ENCODE measurements at regions not wholly inside any gene's neighbourhood (a gene's known extent, or its start where the extent isn't known, plus 50 kb on each side); places are given as distances from the start of the nearest gene placed in this dataset.

DNA sequence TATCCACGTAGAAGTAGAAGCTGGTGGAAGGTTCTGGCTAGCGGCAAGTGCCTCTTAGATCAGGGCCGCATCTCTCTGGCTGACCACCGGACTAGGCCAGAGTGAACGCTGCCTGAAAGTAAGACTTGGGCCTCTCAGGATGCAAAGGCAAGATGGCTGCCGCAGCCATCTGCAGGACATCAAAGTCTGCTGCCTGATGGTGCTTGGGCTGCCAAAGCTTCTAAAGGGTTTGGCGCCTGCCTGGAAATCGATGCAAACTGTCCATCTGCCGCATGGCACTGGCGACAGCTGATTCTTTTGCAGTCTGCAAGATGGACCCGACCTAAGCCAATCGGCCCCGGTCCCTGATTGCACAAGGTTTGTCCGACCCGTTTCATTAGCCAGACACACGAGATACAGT lies 196.7 kb upstream of the TBC1D5 start:
- Histone ChIP-seq H3K4me1 (ENCODE audit: control insufficient read depth in 2 of 3, insufficient read depth in 2 of 3, low read depth in 1 of 3, low read length in 3 of 3) (no peaks in the 10 kb centered on the region), H3K4me3 (ENCODE audit: low read length in 3 of 3) (no peak overlapping the region), H3K9ac (ENCODE audit: low read length in 3 of 3) (no peak overlapping the region), H3K36me3 (ENCODE audit: control insufficient read depth in 2 of 3, insufficient read depth in 3 of 3, low read length in 3 of 3) (no peaks in the 10 kb centered on the region), H3K27ac (ENCODE audit: low read depth in 2 of 2, low read length in 2 of 2) (no peak overlapping the region), H3K27me3 (ENCODE audit: control insufficient read depth, insufficient read depth, low read length) (no peaks in the 10 kb centered on the region), H3K9me3 (ENCODE audit: control insufficient read depth in 2 of 3, insufficient read depth in 1 of 3, low read length in 3 of 3) (no peaks in the 10 kb centered on the region)
- TF ChIP-seq, protein P1, sequence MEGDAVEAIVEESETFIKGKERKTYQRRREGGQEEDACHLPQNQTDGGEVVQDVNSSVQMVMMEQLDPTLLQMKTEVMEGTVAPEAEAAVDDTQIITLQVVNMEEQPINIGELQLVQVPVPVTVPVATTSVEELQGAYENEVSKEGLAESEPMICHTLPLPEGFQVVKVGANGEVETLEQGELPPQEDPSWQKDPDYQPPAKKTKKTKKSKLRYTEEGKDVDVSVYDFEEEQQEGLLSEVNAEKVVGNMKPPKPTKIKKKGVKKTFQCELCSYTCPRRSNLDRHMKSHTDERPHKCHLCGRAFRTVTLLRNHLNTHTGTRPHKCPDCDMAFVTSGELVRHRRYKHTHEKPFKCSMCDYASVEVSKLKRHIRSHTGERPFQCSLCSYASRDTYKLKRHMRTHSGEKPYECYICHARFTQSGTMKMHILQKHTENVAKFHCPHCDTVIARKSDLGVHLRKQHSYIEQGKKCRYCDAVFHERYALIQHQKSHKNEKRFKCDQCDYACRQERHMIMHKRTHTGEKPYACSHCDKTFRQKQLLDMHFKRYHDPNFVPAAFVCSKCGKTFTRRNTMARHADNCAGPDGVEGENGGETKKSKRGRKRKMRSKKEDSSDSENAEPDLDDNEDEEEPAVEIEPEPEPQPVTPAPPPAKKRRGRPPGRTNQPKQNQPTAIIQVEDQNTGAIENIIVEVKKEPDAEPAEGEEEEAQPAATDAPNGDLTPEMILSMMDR (IDR thresholded peaks at IDR 0.05; ENCODE audit: borderline replicate concordance, extremely low read depth, insufficient read depth), result no peak
- no peak for FAIRE-seq
- intact Hi-C loops (cut with DNase I), result no loop called here
- DNase-seq, result peak in 1 of 5 donors; percentile 51

DNA sequence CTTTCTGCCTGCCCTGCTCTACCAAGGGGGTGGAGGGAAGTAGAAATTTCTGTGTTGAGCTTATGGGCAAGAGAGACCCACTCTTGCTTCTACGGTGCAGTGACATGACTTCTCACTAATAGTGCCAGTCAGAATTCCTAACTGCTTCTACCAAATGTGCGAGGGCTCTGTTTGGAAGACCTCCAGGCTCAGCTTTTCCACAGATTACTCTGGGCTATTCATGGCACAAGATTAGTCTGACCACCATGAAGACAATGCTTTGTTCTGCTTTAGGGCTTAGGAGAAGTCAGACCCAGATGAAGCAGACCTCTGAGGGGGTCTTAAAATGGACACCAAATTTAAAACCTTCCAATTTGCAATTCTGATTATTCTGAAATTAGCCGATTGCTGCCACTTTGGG lies 195.9 kb upstream of the TBC1D5 start:
- Histone ChIP-seq H3K9ac (ENCODE audit: low read length in 3 of 3) (no peak overlapping the region), H3K4me3 (ENCODE audit: low read length in 3 of 3) (no peak overlapping the region), H3K27ac (ENCODE audit: low read depth in 2 of 2, low read length in 2 of 2) (no peak overlapping the region), H3K4me1 (ENCODE audit: control insufficient read depth in 2 of 3, insufficient read depth in 2 of 3, low read depth in 1 of 3, low read length in 3 of 3) (no peaks in the 10 kb centered on the region), H3K36me3 (ENCODE audit: control insufficient read depth in 2 of 3, insufficient read depth in 3 of 3, low read length in 3 of 3) (no peaks in the 10 kb centered on the region), H3K27me3 (ENCODE audit: control insufficient read depth, insufficient read depth, low read length) (no peaks in the 10 kb centered on the region), H3K9me3 (ENCODE audit: control insufficient read depth in 2 of 3, insufficient read depth in 1 of 3, low read length in 3 of 3) (no peaks in the 10 kb centered on the region)
- DNase-seq (no peak), FAIRE-seq (no peak)
- TF ChIP-seq, protein P1 (IDR thresholded peaks at IDR 0.05; ENCODE audit: borderline replicate concordance, extremely low read depth, insufficient read depth), result no peak
- intact Hi-C loops (cut with DNase I), result no loop called here

DNA sequence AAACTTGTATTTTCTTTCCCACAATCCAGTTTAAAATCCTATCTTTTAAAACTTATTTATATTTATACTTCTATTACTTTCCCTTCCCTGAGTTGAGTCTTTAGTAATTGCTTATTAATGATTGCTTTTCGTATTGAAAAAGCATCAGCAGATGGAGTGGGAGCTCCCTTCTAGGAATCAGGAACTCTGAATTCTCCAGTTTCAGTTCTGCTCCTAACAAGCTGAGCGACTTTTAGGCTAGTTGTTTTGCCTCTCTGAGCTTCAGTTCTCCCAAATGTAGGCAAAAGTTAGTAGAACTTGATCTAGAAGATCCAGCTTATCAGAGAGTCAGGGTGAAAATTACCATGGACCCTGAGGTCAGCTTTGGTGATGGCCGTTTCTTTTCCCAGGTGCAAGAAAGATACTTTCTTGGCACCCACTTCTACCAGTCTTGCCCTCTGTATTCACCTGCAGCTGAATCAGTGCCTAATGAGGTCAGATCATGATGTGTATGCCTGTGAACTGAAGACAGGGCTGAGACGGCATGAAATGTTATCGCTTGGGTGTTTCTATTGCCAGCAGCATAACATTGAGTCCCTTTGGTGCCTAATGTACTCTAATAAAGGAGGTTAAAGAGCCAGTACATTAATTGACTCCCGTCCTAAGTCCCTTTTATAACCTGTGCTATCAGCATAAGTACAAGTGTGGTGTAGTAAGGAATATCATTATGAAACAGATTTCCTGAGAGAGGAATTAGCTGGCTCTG lies 194.5 kb upstream of the TBC1D5 start:
- no peak overlapping the region for H3K27ac ChIP-seq (ENCODE audit: low read depth in 2 of 2, low read length in 2 of 2)
- H3K9me3 ChIP-seq (ENCODE audit: control insufficient read depth in 2 of 3, insufficient read depth in 1 of 3, low read length in 3 of 3), result no peaks in the 10 kb centered on the region
- DNase-seq (no peak), FAIRE-seq (no peak)
- no peak overlapping the region for H3K4me3 ChIP-seq (ENCODE audit: low read length in 3 of 3)
- no peak overlapping the region for H3K9ac ChIP-seq (ENCODE audit: low read length in 3 of 3)
- intact Hi-C loops (cut with DNase I), result no loop called here
- no peaks in the 10 kb centered on the region for H3K4me1 ChIP-seq (ENCODE audit: control insufficient read depth in 2 of 3, insufficient read depth in 2 of 3, low read depth in 1 of 3, low read length in 3 of 3)
- no peaks in the 10 kb centered on the region for H3K36me3 ChIP-seq (ENCODE audit: control insufficient read depth in 2 of 3, insufficient read depth in 3 of 3, low read length in 3 of 3)
- TF ChIP-seq, protein P1 (IDR thresholded peaks at IDR 0.05; ENCODE audit: borderline replicate concordance, extremely low read depth, insufficient read depth), result no peak
- H3K27me3 ChIP-seq (ENCODE audit: control insufficient read depth, insufficient read depth, low read length), result no peaks in the 10 kb centered on the region

DNA sequence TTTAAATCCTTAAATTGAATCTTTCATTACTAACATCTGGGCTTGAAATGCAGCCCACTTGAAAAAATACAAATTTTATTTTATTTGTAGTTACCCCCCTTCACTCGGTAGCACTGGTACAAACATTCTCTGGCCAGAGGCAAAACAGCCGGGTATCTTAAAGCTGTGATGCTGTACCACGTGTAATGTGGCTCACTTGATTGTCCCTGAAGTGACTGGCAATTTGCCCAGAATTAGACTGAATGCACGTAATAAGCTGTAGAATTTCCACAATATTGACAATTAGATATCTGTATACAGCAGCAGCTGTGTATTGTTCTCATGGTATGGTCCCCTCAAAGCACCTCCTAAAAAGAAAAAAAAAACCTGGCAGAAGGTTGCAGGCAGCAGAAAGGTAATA lies 192.8 kb upstream of the TBC1D5 start:
- intact Hi-C loops (cut with DNase I), result no loop called here

More for the DNA sequence above, 192.8 kb upstream of the TBC1D5 start:
- Histone ChIP-seq H3K4me3 (ENCODE audit: low read length in 3 of 3) (no peak overlapping the region), H3K9ac (ENCODE audit: low read length in 3 of 3) (no peak overlapping the region), H3K27ac (ENCODE audit: low read depth in 2 of 2, low read length in 2 of 2) (no peak overlapping the region), H3K36me3 (ENCODE audit: control insufficient read depth in 2 of 3, insufficient read depth in 3 of 3, low read length in 3 of 3) (no peaks in the 10 kb centered on the region), H3K4me1 (ENCODE audit: control insufficient read depth in 2 of 3, insufficient read depth in 2 of 3, low read depth in 1 of 3, low read length in 3 of 3) (no peaks in the 10 kb centered on the region), H3K9me3 (ENCODE audit: control insufficient read depth in 2 of 3, insufficient read depth in 1 of 3, low read length in 3 of 3) (no peaks in the 10 kb centered on the region), H3K27me3 (ENCODE audit: control insufficient read depth, insufficient read depth, low read length) (no peaks in the 10 kb centered on the region)
- DNase-seq, result peak in 2 of 5 donors; percentile 6 to 35
- no peak for FAIRE-seq
- TF ChIP-seq, protein P1 (IDR thresholded peaks at IDR 0.05; ENCODE audit: borderline replicate concordance, extremely low read depth, insufficient read depth), result no peak

Data from kidney (tissue), 13 donors.